GM19463 (cell line): ENCODE measurements at regions not wholly inside any gene's neighbourhood (a gene's known extent, or its start where the extent isn't known, plus 50 kb on each side); places are given as distances from the start of the nearest gene placed in this dataset.
A peak's percentile ranks its signal among the peaks of the same experiment; 100 is the strongest.
"Not testable (repeated sequence)": the region's sequence is repeated elsewhere in the genome, so short reads cannot be mapped to it uniquely, and the experiment has no call there.

Experiments used
- ATAC-seq: cut with Tn5 transposase; IDR thresholded peaks from one replicate; pipeline ENCODE4 v1.9.1; 2021; ENCODE audit warnings: mild to moderate bottlenecking, moderate library complexity; ENCODE audit not compliant: unreplicated experiment

GRCh38 chr2:210376694-210377093 lies 61.7 kb upstream of the MYL1 start:
- ATAC-seq, result no peak

GRCh38 chr2:210370562-210370961 lies 55.6 kb upstream of the MYL1 start:
- no peak for ATAC-seq

GRCh38 chr2:210366675-210367080 lies 51.7 kb upstream of the MYL1 start:
- peak; percentile 86 for ATAC-seq

- not testable (repeated sequence) for ATAC-seq
These were observed 50.5 kb upstream of the MYL1 start for GRCh38 chr2:210365475-210365874.
